ENCODE measurements at regions not wholly inside any gene's neighbourhood (a gene's known extent, or its start where the extent isn't known, plus 50 kb on each side); places are given as distances from the start of the nearest gene placed in this dataset.
"Not testable (repeated sequence)": the region's sequence is repeated elsewhere in the genome, so short reads cannot be mapped to it uniquely, and the experiment has no call there.

GRCh38 chr6:155861821-155862220 lies 406.2 kb upstream of the NOX3 start:
- no peak overlapping the region for H3K27ac ChIP-seq

GRCh38 chr6:155858906-155859305 lies 403.3 kb upstream of the NOX3 start:
- WGBS, 4 donors: 55 to 91% (median 76%) methylated on average over 4 of the region's 4 CpGs
- DNase-seq; ATAC-seq; H3K27ac ChIP-seq; H3K4me3 ChIP-seq; H3K27me3 ChIP-seq; H3K36me3 ChIP-seq; intact Hi-C loops (cut with DNase I); H3K4me1 ChIP-seq: not testable (repeated sequence)
- H3K9me3 ChIP-seq: peaks cover 0 to 31% (median 6%) of the 10 kb centered on the region in 12 donors

More at GRCh38 chr6:155861821-155862220, 406.2 kb upstream of the NOX3 start:
- 65 to 87% (median 69%) methylated on average over 2 of the region's 2 CpGs for WGBS, 4 donors
- intact Hi-C loops (cut with DNase I): no loop called here
- DNase-seq: no peak
- Histone ChIP-seq H3K9me3 (peaks cover 0 to 31% (median 6%) of the 10 kb centered on the region in 12 donors), H3K4me1 (no peaks in the 10 kb centered on the region), H3K4me3 (no peak overlapping the region), H3K27me3 (no peaks in the 10 kb centered on the region), H3K36me3 (no peaks in the 10 kb centered on the region)
- no peak for ATAC-seq
- no peak for TF ChIP-seq CTCF (IDR thresholded peaks at IDR 0.05)
- TF ChIP-seq POLR2A (IDR thresholded peaks at IDR 0.05): no peak

GRCh38 chr6:155854787-155855186 lies 399.1 kb upstream of the NOX3 start:
- intact Hi-C loops (cut with DNase I): no loop called here
- Histone ChIP-seq H3K9me3 (peaks cover 0 to 18% (median 2%) of the 10 kb centered on the region in 12 donors), H3K36me3 (no peaks in the 10 kb centered on the region), H3K4me1 (peaks cover 0 to 6% (median 0%) of the 10 kb centered on the region in 12 donors), H3K27me3 (no peaks in the 10 kb centered on the region), H3K4me3 (no peak overlapping the region), H3K27ac (no peak overlapping the region)
- DNase-seq (no peak), ATAC-seq (no peak)
- TF ChIP-seq POLR2A (IDR thresholded peaks at IDR 0.05): no peak
- TF ChIP-seq CTCF (IDR thresholded peaks at IDR 0.05): no peak
- WGBS, 4 donors: 93 to 100% (median 96%) methylated on average over 2 of the region's 2 CpGs

GRCh38 chr6:155853011-155853410 lies 397.4 kb upstream of the NOX3 start:
- Histone ChIP-seq H3K4me3 (no peak overlapping the region), H3K4me1 (peaks cover 0 to 6% (median 0%) of the 10 kb centered on the region in 12 donors), H3K27me3 (no peaks in the 10 kb centered on the region), H3K36me3 (no peaks in the 10 kb centered on the region), H3K9me3 (peaks cover 0 to 2% (median 0%) of the 10 kb centered on the region in 12 donors), H3K27ac (no peak overlapping the region)
- TF ChIP-seq CTCF (IDR thresholded peaks at IDR 0.05) (no peak), POLR2A (IDR thresholded peaks at IDR 0.05) (no peak)
- DNase-seq (no peak), ATAC-seq (no peak)
- intact Hi-C loops (cut with DNase I): no loop called here
- WGBS, 4 donors: 82 to 88% (median 87%) methylated on average over 2 of the region's 2 CpGs

- no peak for TF ChIP-seq POLR2A (IDR thresholded peaks at IDR 0.05)
- no peak for TF ChIP-seq CTCF (IDR thresholded peaks at IDR 0.05)
- H3K4me1 ChIP-seq: peaks cover 0 to 6% (median 0%) of the 10 kb centered on the region in 12 donors
- WGBS, 4 donors: 89 to 92% (median 90%) methylated on average over 5 of the region's 5 CpGs
- no peak overlapping the region for H3K27ac ChIP-seq
- DNase-seq (no peak), ATAC-seq (no peak)
- H3K4me3 ChIP-seq: no peak overlapping the region
- intact Hi-C loops (cut with DNase I): no loop called here
- peaks cover 0 to 13% (median 3%) of the 10 kb centered on the region in 12 donors for H3K9me3 ChIP-seq
- H3K27me3 ChIP-seq: no peaks in the 10 kb centered on the region
- no peaks in the 10 kb centered on the region for H3K36me3 ChIP-seq
Measured at GRCh38 chr6:155850408-155850841, 394.8 kb upstream of the NOX3 start.
